Thyroid gland (tissue), 4 donors: ENCODE measurements at regions not wholly inside any gene's neighbourhood (a gene's known extent, or its start where the extent isn't known, plus 50 kb on each side); places are given as distances from the start of the nearest gene placed in this dataset.

Experiments
- POLR2A ChIP-seq, 2 donors: fragments of 450-650 bp; IDR thresholded peaks; one replicate each; pipeline ENCODE4 v1.6.1; 2017; ENCODE audit warnings: antibody characterized with exemption in 2 of 2, mild to moderate bottlenecking in 2 of 2, moderate library complexity in 1 of 2
- TF ChIP-seq, protein P1 (sequence below), 6 experiments: fragments of 200-600 bp in 3 of 6; fragments of 450-650 bp in 3 of 6; sonication (generic) in 3 of 6; IDR thresholded peaks; one replicate each; pipeline ENCODE4 v1.5.1; 2016 to 2019; ENCODE audit warnings: antibody characterized with exemption in 6 of 6, mild to moderate bottlenecking in 2 of 6, inconsistent platforms in 1 of 6, moderate library complexity in 1 of 6

GRCh38 chr7:10325395-10325794, 648.3 kb upstream of the PHF14 start:
- TF ChIP-seq, protein P1, sequence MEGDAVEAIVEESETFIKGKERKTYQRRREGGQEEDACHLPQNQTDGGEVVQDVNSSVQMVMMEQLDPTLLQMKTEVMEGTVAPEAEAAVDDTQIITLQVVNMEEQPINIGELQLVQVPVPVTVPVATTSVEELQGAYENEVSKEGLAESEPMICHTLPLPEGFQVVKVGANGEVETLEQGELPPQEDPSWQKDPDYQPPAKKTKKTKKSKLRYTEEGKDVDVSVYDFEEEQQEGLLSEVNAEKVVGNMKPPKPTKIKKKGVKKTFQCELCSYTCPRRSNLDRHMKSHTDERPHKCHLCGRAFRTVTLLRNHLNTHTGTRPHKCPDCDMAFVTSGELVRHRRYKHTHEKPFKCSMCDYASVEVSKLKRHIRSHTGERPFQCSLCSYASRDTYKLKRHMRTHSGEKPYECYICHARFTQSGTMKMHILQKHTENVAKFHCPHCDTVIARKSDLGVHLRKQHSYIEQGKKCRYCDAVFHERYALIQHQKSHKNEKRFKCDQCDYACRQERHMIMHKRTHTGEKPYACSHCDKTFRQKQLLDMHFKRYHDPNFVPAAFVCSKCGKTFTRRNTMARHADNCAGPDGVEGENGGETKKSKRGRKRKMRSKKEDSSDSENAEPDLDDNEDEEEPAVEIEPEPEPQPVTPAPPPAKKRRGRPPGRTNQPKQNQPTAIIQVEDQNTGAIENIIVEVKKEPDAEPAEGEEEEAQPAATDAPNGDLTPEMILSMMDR (IDR thresholded peaks at IDR 0.05): no peak
- TF ChIP-seq POLR2A (IDR thresholded peaks at IDR 0.05): no peak
